ENCODE measurements at regions not wholly inside any gene's neighbourhood (a gene's known extent, or its start where the extent isn't known, plus 50 kb on each side); places are given as distances from the start of the nearest gene placed in this dataset.

DNA sequence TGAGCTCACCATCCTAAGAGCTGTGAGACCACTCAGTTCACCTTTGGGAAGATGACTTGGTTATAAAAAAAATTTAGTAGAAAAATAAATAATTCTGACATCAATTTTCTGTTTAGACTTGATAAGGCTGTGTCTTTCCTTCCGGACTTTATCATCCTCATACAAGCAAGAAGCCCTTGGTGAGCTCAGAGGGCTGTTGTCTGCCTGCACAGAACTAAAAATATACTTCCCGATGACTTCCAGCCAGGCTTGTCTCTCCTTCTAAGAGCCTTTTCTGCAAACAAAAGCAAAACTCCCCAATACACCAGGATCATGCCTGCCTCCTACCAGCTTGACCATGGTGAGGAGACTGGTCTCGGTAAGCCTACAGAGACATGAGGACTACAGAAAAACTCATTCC, 58.3 kb upstream of the PHOX2B start:
- H3K4me3 ChIP-seq = no peak overlapping the region
- ATAC-seq = no peak
- no peaks in the 10 kb centered on the region for H3K9me3 ChIP-seq
- no peak for DNase-seq
- no peak for TF ChIP-seq CTCF (IDR thresholded peaks at IDR 0.05)
- H3K36me3 ChIP-seq = no peaks in the 10 kb centered on the region
- H3K4me1 ChIP-seq = no peaks in the 10 kb centered on the region
- H3K27ac ChIP-seq = no peak overlapping the region
- intact Hi-C loops (cut with DNase I) = no loop called here
- no peaks in the 10 kb centered on the region for H3K27me3 ChIP-seq

GRCh38 chr4:41802590-41802989, 54.1 kb upstream of the PHOX2B start:
- no peak overlapping the region for H3K4me3 ChIP-seq
- no peak for TF ChIP-seq CTCF (IDR thresholded peaks at IDR 0.05)
- DNase-seq = no peak
- H3K36me3 ChIP-seq = no peaks in the 10 kb centered on the region
- H3K9me3 ChIP-seq = no peaks in the 10 kb centered on the region
- no peak for ATAC-seq
- no peak overlapping the region for H3K27ac ChIP-seq
- no peaks in the 10 kb centered on the region for H3K4me1 ChIP-seq
- intact Hi-C loops (cut with DNase I) = no loop called here
- H3K27me3 ChIP-seq = peaks cover 0 to 8% of the 10 kb centered on the region in 2 donors

DNA sequence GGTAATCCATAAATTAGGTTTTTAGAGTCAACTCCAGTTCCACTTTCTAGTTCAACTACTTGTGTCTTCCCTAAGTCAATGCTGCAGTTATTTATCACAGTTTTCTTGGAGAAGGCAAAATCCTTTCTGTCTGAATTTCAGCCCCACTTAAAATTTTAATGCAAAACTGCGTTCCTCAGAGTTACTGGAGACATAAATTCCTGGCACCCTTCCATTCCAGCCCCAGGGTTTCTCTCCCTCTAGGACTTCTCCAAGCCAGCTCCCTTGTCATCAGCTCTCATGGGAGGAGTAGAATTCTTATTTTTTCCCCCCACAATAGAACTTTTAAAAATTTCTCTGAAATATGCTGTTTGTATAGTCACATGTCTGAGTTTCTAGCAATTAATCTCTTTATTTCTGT, 50.6 kb upstream of the PHOX2B start:
- no peak for TF ChIP-seq CTCF (IDR thresholded peaks at IDR 0.05)
- intact Hi-C loops (cut with DNase I) = no loop called here
- ATAC-seq = no peak
- no peaks in the 10 kb centered on the region for H3K4me1 ChIP-seq
- no peaks in the 10 kb centered on the region for H3K9me3 ChIP-seq
- H3K4me3 ChIP-seq = no peak overlapping the region
- DNase-seq = peak in 1 of 4 donors; percentile 20
- H3K36me3 ChIP-seq = no peaks in the 10 kb centered on the region
- no peak overlapping the region for H3K27ac ChIP-seq
- H3K27me3 ChIP-seq = peaks cover 0 to 23% of the 10 kb centered on the region in 2 donors

Measured in left lung (tissue), 4 donors.